Left lung (tissue), 4 donors: ENCODE measurements at regions not wholly inside any gene's neighbourhood (a gene's known extent, or its start where the extent isn't known, plus 50 kb on each side); places are given as distances from the start of the nearest gene placed in this dataset.
A peak's percentile ranks its signal among the peaks of the same experiment; 100 is the strongest.

Experiments
- ATAC-seq: fragments of 200-7000 bp; cut with Tn5 transposase; one replicate; pipeline ENCODE4 v1.9.1; 2020; ENCODE audit warnings: moderate library complexity
- DNase-seq, 4 donors: peaks; one replicate each; pipeline ENCODE4 v3.0.0-alpha.2; 2013 to 2020
- H3K27ac ChIP-seq, 2 donors: fragments of 200-600 bp; sonication (generic) in 1 of 2; one replicate each; pipeline versions ENCODE4 v1.5.0 to v1.8.0; 2020 to 2021
- H3K27me3 ChIP-seq, 2 donors: fragments of 200-600 bp; sonication (generic) in 1 of 2; one replicate each; pipeline versions ENCODE4 v1.5.0 to v1.8.0; 2020 to 2021
- H3K36me3 ChIP-seq, 2 donors: fragments of 200-600 bp; sonication (generic) in 1 of 2; one replicate each; pipeline versions ENCODE4 v1.5.0 to v1.8.0; 2020 to 2021
- H3K4me1 ChIP-seq, 2 donors: fragments of 200-600 bp; one replicate each; pipeline ENCODE4 v1.8.0; 2021
- H3K4me3 ChIP-seq, 2 donors: fragments of 200-600 bp; sonication (generic) in 1 of 2; one replicate each; pipeline versions ENCODE4 v1.5.0 to v1.8.0; 2020 to 2021; ENCODE audit warnings: mild to moderate bottlenecking in 1 of 2
- H3K9me3 ChIP-seq, 2 donors: fragments of 200-600 bp; sonication (generic) in 1 of 2; one replicate each; pipeline versions ENCODE4 v1.5.0 to v1.8.0; 2020 to 2021
- CTCF ChIP-seq, 2 donors: fragments of 200-600 bp; sonication (generic) in 1 of 2; IDR thresholded peaks; one replicate each; pipeline versions ENCODE4 v1.5.0 to v1.8.0; 2021; ENCODE audit warnings: antibody characterized with exemption in 2 of 2
- intact Hi-C, 2 donors: fragments of 100-400 bp; cut with DNase I; formaldehyde crosslinking; loops; one replicate each; pipeline versions ENCODE4 v1.11.2 to v1.14.2; 2022
- donor health status: DM: no; HTN: yes; CAD: no.
- donor health status: DM: no; HTN: no; CAD: no.

DNA sequence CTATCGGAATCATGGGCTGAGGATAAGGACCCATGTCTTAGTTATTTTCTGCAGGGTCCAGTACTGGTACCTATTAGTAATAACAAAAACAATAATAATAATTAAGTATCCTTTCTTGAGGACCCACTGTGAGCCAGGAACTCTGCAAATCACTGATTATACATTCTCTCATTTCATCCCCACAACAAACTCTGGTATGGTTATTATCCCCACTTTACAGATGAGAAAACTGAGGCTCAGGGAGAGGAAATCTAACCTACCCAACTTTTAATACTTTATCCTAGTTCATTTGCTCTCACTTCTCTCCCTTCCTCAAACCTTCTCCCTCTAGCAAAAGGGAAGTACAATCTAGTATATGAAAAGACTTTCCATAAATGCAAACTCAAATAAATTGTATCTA is 528.4 kb upstream of the PROK2 start:
- H3K36me3 ChIP-seq = no peaks in the 10 kb centered on the region
- H3K9me3 ChIP-seq = no peaks in the 10 kb centered on the region
- H3K27ac ChIP-seq = no peak overlapping the region
- intact Hi-C loops = no loop called here
- ATAC-seq = no peak
- TF ChIP-seq CTCF (IDR thresholded peaks at IDR 0.05) = no peak
- no peak overlapping the region for H3K4me3 ChIP-seq
- H3K4me1 ChIP-seq = peaks cover 3 to 28% of the 10 kb centered on the region in 2 donors
- H3K27me3 ChIP-seq = no peaks in the 10 kb centered on the region
- no peak for DNase-seq

GRCh38 chr3:72312339-72312738 is 527.4 kb upstream of the PROK2 start:
- DNase-seq = no peak
- ATAC-seq = no peak
- peaks cover 3 to 28% of the 10 kb centered on the region in 2 donors for H3K4me1 ChIP-seq
- intact Hi-C loops = no loop called here
- H3K9me3 ChIP-seq = no peaks in the 10 kb centered on the region
- H3K36me3 ChIP-seq = no peaks in the 10 kb centered on the region
- TF ChIP-seq CTCF (IDR thresholded peaks at IDR 0.05) = no peak
- H3K27me3 ChIP-seq = no peaks in the 10 kb centered on the region
- H3K4me3 ChIP-seq = no peak overlapping the region
- no peak overlapping the region for H3K27ac ChIP-seq

- H3K27ac ChIP-seq = peak overlapping the region in 1 of 2 donors; percentile 54
- no peak for TF ChIP-seq CTCF (IDR thresholded peaks at IDR 0.05)
- no peaks in the 10 kb centered on the region for H3K9me3 ChIP-seq
- peaks cover 3 to 28% of the 10 kb centered on the region in 2 donors for H3K4me1 ChIP-seq
- no peaks in the 10 kb centered on the region for H3K27me3 ChIP-seq
- no peak overlapping the region for H3K4me3 ChIP-seq
- ATAC-seq (no peak), DNase-seq (no peak)
- intact Hi-C loops = no loop called here
- H3K36me3 ChIP-seq = no peaks in the 10 kb centered on the region
Observed at GRCh38 chr3:72311425-72311824, 526.5 kb upstream of the PROK2 start.

GRCh38 chr3:72310419-72311380 is 525.8 kb upstream of the PROK2 start:
- peak; percentile 79 for ATAC-seq
- Histone ChIP-seq H3K27ac (peak overlapping the region; percentile 7 to 54), H3K4me3 (no peak overlapping the region), H3K36me3 (no peaks in the 10 kb centered on the region), H3K4me1 (peaks cover 3 to 28% of the 10 kb centered on the region in 2 donors), H3K9me3 (no peaks in the 10 kb centered on the region), H3K27me3 (no peaks in the 10 kb centered on the region)
- DNase-seq = peak in 1 of 4 donors; percentile 60
- intact Hi-C loops = no loop called here
- TF ChIP-seq CTCF (IDR thresholded peaks at IDR 0.05) = no peak

- Histone ChIP-seq H3K36me3 (no peaks in the 10 kb centered on the region), H3K4me1 (peaks cover 3 to 28% of the 10 kb centered on the region in 2 donors), H3K4me3 (no peak overlapping the region), H3K27ac (peak overlapping the region; percentile 7 to 54), H3K9me3 (no peaks in the 10 kb centered on the region), H3K27me3 (no peaks in the 10 kb centered on the region)
- ATAC-seq (peak; percentile 10), DNase-seq (no peak)
- intact Hi-C loops = no loop called here
- no peak for TF ChIP-seq CTCF (IDR thresholded peaks at IDR 0.05)
Observed at GRCh38 chr3:72309661-72310418, 524.9 kb upstream of the PROK2 start.
